Activated T-cell treated with anti-CD3 and anti-CD28 coated beads, Interleukin-2, amount 50 U/mL, for 4 hours (primary cell): ENCODE measurements at regions not wholly inside any gene's neighbourhood (a gene's known extent, or its start where the extent isn't known, plus 50 kb on each side); places are given as distances from the start of the nearest gene placed in this dataset.

Experiments used
- ATAC-seq, 2 donors: fragments of 200-7000 bp; cut with Tn5 transposase; one replicate each; pipeline ENCODE4 v1.10.0; 2021
- DNase-seq: peaks from one replicate; pipeline ENCODE4 v3.0.0-alpha.2; 2020
- H3K27me3 Mint-ChIP-seq: one replicate; pipeline ENCODE4 v1.8.0; 2021; ENCODE audit warnings: low read depth, mixed read lengths
- H3K36me3 Mint-ChIP-seq: one replicate; pipeline ENCODE4 v1.8.0; 2022; ENCODE audit warnings: mixed read lengths; ENCODE audit not compliant: insufficient read depth
- H3K4me1 Mint-ChIP-seq: one replicate; pipeline ENCODE4 v1.8.0; 2021; ENCODE audit warnings: low read depth, mixed read lengths
- H3K4me3 Mint-ChIP-seq: one replicate; pipeline ENCODE4 v1.8.0; 2021; ENCODE audit warnings: mild to moderate bottlenecking, moderate library complexity, mixed read lengths
- H3K9me3 Mint-ChIP-seq: one replicate; pipeline ENCODE4 v1.8.0; 2021; ENCODE audit warnings: mixed read lengths

DNA sequence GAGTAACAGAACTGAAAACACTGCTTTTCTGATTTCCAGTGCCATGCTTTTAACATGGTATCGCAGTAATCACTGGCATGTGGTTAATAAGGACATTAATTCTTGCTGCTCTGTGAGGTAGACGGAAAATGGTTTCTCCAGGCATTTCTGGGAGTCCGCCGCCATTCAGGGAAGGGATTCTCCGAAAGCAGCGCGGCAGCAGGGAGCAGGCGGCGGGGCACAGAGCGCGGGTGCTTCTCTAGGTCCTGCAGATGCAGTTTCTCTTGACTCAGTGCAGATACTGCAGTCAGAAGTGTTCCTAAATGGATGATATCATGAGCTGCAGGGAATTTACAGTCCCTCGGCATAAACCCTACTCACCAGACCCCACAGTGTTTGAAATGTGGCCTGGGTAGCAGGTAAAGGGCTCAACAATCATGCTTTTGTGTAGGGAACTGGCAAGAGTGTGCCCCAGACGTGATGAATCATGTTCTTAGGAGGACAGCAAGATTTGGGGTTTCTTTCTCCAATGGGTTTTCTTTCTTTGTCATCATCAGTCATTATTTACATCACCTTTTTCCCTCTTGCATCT lies 338.6 kb upstream of the ARGLU1 start:
- H3K27me3 Mint-ChIP-seq, result peaks cover 1% of the 10 kb centered on the region
- no peaks in the 10 kb centered on the region for H3K9me3 Mint-ChIP-seq
- DNase-seq (no peak), ATAC-seq (no peak)
- H3K4me3 Mint-ChIP-seq, result no peak overlapping the region
- H3K4me1 Mint-ChIP-seq, result peaks cover 3% of the 10 kb centered on the region
- no peaks in the 10 kb centered on the region for H3K36me3 Mint-ChIP-seq

DNA sequence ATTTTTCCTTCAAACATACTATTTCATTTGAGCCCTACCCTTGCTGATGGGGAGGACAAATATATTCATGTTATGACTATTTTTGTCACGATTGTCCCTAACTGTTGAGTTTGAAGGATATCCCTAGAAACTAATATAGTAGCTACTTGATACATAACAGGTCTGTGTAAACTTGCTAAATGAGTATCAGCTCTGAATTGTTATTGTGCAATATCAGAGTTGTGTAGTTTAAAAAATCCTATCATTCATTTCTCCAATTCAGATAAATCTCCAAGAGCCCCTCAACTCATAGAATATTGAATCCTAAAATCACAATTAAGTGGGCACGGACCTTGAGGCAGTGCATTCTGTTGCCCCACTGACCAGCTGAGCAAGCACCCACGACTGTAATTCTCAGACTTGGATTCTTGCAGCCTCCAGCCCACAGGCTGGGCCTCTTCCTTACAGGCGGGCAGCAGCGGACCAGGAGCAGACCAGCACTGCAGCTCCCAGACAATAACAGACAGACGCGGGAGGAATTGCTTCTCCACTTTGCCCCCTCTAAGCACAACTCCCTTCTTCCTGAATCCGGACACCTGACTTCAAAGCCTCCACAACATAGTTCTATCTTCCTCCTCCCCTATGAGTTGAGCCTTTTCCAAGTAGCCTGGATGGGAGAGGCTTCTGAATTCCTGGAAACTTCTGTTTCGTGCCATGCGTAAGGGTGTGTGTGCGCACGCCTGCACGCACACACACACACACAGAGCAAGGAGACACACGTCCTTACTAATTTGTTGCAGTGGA lies 337.6 kb upstream of the ARGLU1 start:
- Mint-ChIP-seq H3K4me1 (no peaks in the 10 kb centered on the region), H3K36me3 (no peaks in the 10 kb centered on the region), H3K27me3 (peaks cover 1% of the 10 kb centered on the region), H3K9me3 (no peaks in the 10 kb centered on the region), H3K4me3 (no peak overlapping the region)
- DNase-seq, result no peak
- ATAC-seq, result no peak

DNA sequence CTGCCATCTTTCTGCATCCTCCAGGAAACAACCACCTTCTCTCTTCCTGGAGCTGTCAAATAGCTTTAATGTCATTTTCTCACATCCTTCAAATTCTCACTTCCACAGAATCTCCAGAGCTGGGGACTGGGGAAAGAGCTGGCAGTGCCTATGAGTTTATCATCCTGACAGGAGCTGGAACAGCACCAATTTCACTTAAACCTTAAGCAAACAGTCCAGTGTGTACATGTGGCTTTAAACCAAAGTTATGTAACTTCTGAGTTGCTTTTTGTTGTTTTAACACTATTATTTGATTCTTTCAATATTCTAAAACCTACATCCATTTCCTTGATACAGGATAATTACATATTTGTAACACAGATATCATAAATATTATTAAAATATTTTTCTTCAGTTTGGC lies 331.5 kb upstream of the ARGLU1 start:
- H3K36me3 Mint-ChIP-seq, result no peaks in the 10 kb centered on the region
- H3K27me3 Mint-ChIP-seq, result no peaks in the 10 kb centered on the region
- H3K4me3 Mint-ChIP-seq, result no peak overlapping the region
- no peaks in the 10 kb centered on the region for H3K9me3 Mint-ChIP-seq
- H3K4me1 Mint-ChIP-seq, result no peaks in the 10 kb centered on the region
- ATAC-seq (no peak), DNase-seq (no peak)

DNA sequence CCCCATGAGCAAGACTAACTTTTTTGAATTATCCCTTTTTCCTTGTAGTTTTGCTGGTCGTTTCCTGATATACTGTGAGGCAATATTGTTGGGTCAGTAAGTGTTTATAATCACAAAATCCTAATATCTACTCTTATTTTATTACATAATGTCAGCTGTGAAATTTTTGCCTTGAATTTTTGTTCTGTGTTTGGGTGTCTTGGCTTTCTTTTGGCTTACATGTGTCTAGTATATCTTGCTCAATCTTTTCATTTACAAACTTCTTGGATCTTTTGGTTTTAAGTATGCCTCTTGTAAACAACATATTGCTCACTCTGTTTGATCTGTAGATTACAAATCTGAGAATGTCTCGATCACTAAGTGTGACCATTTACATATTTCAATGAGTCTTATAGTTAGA lies 330.3 kb upstream of the ARGLU1 start:
- Mint-ChIP-seq H3K4me3 (no peak overlapping the region), H3K27me3 (no peaks in the 10 kb centered on the region), H3K4me1 (no peaks in the 10 kb centered on the region), H3K36me3 (no peaks in the 10 kb centered on the region), H3K9me3 (no peaks in the 10 kb centered on the region)
- no peak for ATAC-seq
- no peak for DNase-seq

DNA sequence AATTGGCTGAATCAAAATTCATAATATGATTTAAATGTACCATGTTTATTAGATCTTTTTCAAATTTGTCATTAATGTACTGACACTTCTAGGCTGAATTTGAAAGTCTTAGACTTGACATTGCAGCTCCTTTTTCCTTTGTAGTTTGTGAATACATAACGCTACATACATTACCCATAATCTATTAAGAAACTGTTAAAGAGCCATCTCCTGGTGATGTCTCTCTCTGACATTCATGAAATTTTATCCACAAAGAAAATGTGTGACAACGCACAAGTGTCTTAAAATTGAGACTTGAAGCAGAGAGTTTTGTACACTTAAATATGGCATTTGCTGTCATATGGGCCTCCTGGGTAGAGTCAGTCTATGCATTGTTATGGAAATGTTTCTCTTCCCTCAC lies 320.2 kb upstream of the ARGLU1 start:
- ATAC-seq (no peak), DNase-seq (no peak)
- no peaks in the 10 kb centered on the region for H3K27me3 Mint-ChIP-seq
- no peak overlapping the region for H3K4me3 Mint-ChIP-seq
- H3K9me3 Mint-ChIP-seq, result no peaks in the 10 kb centered on the region
- no peaks in the 10 kb centered on the region for H3K4me1 Mint-ChIP-seq
- H3K36me3 Mint-ChIP-seq, result no peaks in the 10 kb centered on the region

DNA sequence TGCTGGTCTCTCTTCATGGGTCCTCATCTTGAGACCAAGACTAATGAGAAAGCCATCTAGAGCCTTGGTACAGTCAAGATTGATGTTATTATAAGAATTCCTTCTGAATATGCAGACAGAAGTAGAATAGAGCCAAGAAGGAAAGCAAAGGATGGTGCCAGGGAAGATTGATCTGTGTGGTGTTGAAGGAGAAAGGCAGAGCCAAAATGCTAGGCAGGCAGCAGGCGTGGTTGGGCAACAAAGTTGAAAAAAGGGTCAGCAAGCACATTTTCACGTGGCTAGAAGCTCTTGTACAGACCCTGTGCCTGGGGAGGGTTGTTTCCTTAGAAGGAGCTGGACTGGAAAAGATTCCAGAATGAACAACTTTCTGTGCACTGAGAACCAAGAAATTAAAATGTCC lies 319.7 kb upstream of the ARGLU1 start:
- Mint-ChIP-seq H3K4me1 (no peaks in the 10 kb centered on the region), H3K9me3 (no peaks in the 10 kb centered on the region), H3K36me3 (no peaks in the 10 kb centered on the region), H3K27me3 (no peaks in the 10 kb centered on the region), H3K4me3 (no peak overlapping the region)
- DNase-seq, result no peak
- no peak for ATAC-seq

DNA sequence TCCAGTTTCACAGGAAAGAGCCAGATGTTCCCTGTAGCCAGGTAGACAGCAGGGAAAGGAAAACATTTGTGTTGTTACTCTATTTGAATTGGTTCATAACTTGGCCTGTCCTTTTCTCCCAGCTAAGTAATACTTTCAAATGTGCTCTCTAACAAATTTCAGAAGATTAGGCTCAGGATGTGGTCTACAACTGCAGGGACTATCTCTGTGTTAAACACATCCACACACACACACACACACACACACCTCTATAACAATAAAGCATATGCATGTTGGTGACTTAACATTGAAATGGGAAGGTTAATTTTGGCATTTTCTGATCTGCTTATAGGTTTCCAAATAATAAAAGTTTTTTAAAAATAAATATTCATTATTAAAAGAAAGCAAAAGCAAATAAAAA lies 316.0 kb upstream of the ARGLU1 start:
- no peaks in the 10 kb centered on the region for H3K27me3 Mint-ChIP-seq
- DNase-seq, result no peak
- H3K36me3 Mint-ChIP-seq, result no peaks in the 10 kb centered on the region
- no peak overlapping the region for H3K4me3 Mint-ChIP-seq
- no peaks in the 10 kb centered on the region for H3K9me3 Mint-ChIP-seq
- H3K4me1 Mint-ChIP-seq, result no peaks in the 10 kb centered on the region
- no peak for ATAC-seq

DNA sequence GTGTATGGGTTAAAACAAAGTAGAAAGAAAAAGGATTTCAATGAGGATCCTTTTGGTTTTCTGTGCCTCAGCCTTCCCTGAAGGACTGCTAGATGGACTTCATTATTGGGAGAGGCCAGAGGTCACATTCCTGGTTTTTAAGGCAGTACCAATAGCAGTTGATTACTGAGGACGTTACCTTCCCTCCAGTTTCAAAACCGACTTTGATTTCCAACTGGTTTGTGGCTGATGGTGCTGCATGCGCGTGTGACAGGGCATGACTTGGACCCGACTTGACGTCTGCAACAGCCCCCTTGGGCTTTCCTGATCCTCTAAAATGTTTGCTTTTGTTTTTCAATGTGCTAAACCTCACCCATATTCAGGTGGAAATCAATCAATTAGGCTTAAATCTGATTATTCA lies 314.3 kb upstream of the ARGLU1 start:
- ATAC-seq (no peak), DNase-seq (no peak)
- no peaks in the 10 kb centered on the region for H3K27me3 Mint-ChIP-seq
- H3K36me3 Mint-ChIP-seq, result no peaks in the 10 kb centered on the region
- H3K9me3 Mint-ChIP-seq, result no peaks in the 10 kb centered on the region
- no peaks in the 10 kb centered on the region for H3K4me1 Mint-ChIP-seq
- H3K4me3 Mint-ChIP-seq, result no peak overlapping the region

DNA sequence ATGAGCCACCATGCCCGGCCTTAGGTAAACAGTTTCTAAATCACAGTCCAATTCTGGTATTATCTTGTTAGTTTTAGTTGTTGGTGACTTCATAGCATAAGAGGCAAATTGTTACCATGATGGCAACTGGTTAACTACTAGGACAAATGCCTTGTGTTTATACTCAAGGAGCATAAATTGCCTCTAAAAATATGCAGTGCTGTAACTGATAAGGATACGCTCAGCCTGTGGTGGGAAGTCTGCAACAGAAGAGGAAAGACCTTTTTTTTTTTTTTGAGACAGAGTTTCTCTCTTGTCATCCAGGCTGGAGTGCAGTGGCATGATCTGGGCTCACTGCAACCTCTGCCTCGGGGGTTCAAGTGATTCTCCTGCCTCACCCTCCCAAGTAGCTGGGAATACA lies 311.9 kb upstream of the ARGLU1 start:
- Mint-ChIP-seq H3K36me3 (no peaks in the 10 kb centered on the region), H3K4me1 (no peaks in the 10 kb centered on the region), H3K4me3 (no peak overlapping the region), H3K9me3 (no peaks in the 10 kb centered on the region), H3K27me3 (no peaks in the 10 kb centered on the region)
- DNase-seq (no peak), ATAC-seq (no peak)

DNA sequence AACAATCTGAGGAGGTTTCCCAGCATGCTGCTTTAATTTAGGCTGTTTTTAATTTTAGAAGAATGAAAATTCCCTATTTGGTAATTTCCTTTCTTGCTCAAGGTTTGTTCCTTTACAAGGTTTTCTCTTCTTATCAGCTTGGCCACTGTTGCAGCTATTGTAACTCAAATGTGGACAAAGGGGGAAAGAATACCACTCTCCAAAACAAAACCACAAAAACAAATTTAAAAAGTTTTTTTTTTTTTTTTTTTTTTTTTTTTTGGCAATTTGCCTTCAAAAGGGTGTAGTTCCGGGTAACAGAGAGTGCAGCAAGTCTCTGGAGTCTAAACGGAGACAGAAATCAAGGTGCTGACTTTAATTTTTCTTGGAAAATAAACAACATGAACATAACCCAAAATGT lies 306.4 kb upstream of the ARGLU1 start:
- no peaks in the 10 kb centered on the region for H3K36me3 Mint-ChIP-seq
- H3K27me3 Mint-ChIP-seq, result no peaks in the 10 kb centered on the region
- H3K4me1 Mint-ChIP-seq, result no peaks in the 10 kb centered on the region
- DNase-seq (no peak), ATAC-seq (no peak)
- no peak overlapping the region for H3K4me3 Mint-ChIP-seq
- no peaks in the 10 kb centered on the region for H3K9me3 Mint-ChIP-seq

DNA sequence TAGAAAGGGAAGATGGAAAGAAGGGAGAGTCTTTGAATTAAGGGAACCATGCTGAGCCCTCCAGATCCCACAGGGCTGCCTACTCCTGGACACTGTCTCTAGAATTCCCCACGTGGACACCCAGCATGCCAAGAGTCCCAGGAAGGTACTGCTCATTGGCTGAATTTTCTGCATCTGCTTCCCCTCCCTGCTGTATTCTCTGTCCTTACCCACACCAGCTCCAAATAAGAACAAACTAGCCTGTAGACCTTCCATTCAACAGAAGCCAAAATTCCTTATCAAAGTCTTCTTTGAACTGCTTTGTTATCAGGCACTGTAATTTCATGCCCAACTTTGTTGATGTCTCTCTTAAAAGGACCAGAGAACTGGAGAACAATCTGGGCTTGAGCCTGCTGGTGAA lies 305.9 kb upstream of the ARGLU1 start:
- DNase-seq (no peak), ATAC-seq (no peak)
- Mint-ChIP-seq H3K27me3 (no peaks in the 10 kb centered on the region), H3K4me3 (no peak overlapping the region), H3K36me3 (no peaks in the 10 kb centered on the region), H3K4me1 (no peaks in the 10 kb centered on the region), H3K9me3 (no peaks in the 10 kb centered on the region)

DNA sequence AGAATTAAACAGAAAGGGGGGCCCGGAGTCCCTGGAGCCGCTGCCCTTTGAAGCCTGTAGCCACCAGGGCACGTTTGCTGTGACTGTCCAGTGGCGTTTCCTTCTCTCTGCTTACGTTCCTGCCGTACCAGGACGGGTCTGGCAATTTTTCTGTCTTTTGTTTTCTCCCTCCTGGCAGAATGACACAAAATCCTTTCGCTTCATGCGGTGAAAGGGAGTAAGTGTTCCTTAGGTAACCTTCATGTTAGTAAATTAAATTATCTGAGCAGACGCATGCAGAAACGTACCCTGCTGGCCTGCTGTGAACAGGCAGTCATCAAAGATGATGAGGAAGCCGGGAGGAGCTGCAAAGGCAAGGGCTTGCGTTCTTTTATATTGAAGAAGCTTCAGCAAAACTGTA lies 299.3 kb upstream of the ARGLU1 start:
- Mint-ChIP-seq H3K4me3 (no peak overlapping the region), H3K36me3 (no peaks in the 10 kb centered on the region), H3K9me3 (no peaks in the 10 kb centered on the region), H3K4me1 (peaks cover 1% of the 10 kb centered on the region), H3K27me3 (no peaks in the 10 kb centered on the region)
- ATAC-seq (no peak), DNase-seq (no peak)

DNA sequence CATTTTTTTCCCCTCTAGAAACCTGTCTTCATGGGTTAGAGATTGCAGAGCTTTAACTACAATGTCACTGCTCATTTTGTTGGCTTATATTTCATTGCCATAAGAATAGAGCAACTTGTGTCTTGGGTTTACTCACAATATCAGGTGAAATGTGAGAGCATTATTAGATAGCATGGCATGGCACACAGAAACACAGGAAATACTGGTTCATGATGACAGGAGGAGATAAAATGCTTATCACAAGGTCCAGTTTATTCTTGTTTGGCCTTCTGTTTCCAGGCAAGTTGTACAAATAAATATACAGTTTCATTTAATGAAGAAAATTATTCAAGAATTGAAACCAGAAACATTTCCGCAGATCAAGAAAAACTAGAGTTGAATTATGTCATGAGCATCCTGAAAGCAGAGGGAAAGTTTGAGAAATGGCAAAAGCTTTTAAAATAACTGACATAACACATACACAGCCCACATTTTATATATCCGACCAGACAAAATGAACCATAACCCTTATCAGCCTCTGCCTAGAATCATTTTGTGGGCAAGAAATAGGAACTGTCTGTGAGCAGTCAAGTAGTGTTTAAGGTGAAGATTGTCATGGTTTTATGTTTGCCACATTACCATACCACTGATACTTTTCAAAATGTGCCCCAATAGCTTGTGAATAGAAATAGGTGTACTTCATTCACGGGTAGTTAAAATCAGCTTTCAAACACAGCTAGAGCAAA lies 297.9 kb upstream of the ARGLU1 start:
- no peak for DNase-seq
- Mint-ChIP-seq H3K36me3 (no peaks in the 10 kb centered on the region), H3K9me3 (no peaks in the 10 kb centered on the region), H3K27me3 (peaks cover 1% of the 10 kb centered on the region), H3K4me3 (no peak overlapping the region), H3K4me1 (peaks cover 1% of the 10 kb centered on the region)
- ATAC-seq, result no peak

DNA sequence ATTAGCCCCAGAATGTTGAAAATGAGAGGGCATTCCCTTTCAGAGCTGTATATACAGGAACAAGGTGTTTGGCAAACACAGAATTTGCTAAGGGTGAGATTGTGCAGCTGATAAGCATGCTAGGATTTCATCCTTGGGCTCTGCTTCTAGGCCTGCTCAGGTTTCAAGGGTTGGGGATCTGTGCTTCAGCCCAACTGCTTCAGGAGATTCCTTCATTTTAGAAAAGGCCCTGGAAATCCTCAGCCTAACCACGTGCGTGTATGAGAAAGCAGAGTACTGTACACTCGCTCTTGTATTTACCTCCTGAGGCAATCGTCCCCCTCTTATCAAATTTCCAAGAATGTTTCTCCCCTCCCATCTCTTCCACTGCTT lies 291.6 kb upstream of the ARGLU1 start:
- no peak overlapping the region for H3K4me3 Mint-ChIP-seq
- ATAC-seq (no peak), DNase-seq (no peak)
- peaks cover 1% of the 10 kb centered on the region for H3K27me3 Mint-ChIP-seq
- H3K4me1 Mint-ChIP-seq, result no peaks in the 10 kb centered on the region
- H3K9me3 Mint-ChIP-seq, result no peaks in the 10 kb centered on the region
- H3K36me3 Mint-ChIP-seq, result no peaks in the 10 kb centered on the region

DNA sequence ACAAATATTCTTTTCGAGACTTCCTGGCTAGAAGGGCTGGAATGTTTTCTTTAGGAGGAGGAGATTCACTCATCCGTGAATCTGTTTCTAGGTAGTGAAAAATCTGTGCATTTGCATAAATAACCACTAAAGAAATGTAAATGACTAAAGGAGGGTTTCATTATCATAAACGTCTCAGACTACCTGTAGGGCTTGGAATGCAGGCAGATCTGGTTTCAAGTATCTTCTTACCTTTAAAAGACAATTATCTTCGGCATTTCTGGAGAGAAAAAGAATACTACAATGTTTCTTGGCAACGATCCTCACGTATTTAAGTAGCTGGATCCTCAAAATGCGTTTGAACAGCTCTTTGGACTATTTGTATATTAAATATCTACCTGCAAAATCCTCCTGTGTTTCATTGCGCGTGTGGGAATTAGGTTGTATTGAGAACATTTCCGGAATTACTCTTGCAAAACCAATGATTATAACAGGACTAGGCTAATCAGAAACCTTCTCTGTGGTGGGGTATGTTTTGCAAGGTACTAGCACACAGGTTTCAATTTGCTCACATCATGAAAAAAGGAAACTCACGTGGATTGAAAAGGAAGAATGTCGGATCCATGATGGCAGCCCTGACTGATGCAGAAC lies 291.1 kb upstream of the ARGLU1 start:
- ATAC-seq, result no peak
- Mint-ChIP-seq H3K9me3 (no peaks in the 10 kb centered on the region), H3K4me3 (no peak overlapping the region), H3K36me3 (no peaks in the 10 kb centered on the region), H3K4me1 (no peaks in the 10 kb centered on the region), H3K27me3 (peaks cover 1% of the 10 kb centered on the region)
- DNase-seq, result no peak
